SK-N-SH (cell line): ENCODE measurements at regions not wholly inside any gene's neighbourhood (a gene's known extent, or its start where the extent isn't known, plus 50 kb on each side); places are given as distances from the start of the nearest gene placed in this dataset.

Experiments used
- CTCF ChIA-PET: fragments of 300-600, 350-600 bp; formaldehyde crosslinking; extraction: SDS; loops from one replicate; lab custom pipeline; 2021; lab: Yijun Ruan, JAX
- POLR2A ChIA-PET: fragments of 350-600 bp; sonication (Branson Sonifier 250); formaldehyde crosslinking; extraction: SDS; loops from one replicate; lab custom pipeline; 2020; ENCODE audit warnings: antibody characterized with exemption, inconsistent platforms; lab: Yijun Ruan, JAX
- DNase-seq: peaks from one replicate; pipeline ENCODE4 v3.0.0; 2012
- H2AFZ ChIP-seq: fragments of 200-600 bp; sonication (generic); 2 replicates; pipeline ENCODE4 v1.8.1; 2016; ENCODE audit warnings: antibody characterized with exemption, mild to moderate bottlenecking, low read depth
- H3F3A ChIP-seq: fragments of 200-600 bp; sonication (generic); replicated peaks from 2 replicates; pipeline ENCODE3; 2016; ENCODE audit warnings: antibody characterized with exemption, mild to moderate bottlenecking; ENCODE audit not compliant: insufficient read depth
- H3K27ac ChIP-seq, 2 experiments: fragments of 200-500 bp in 1 of 2; fragments of 200-600 bp in 1 of 2; sonication (Bioruptor generic) in 1 of 2; sonication (generic), shearing (Covaris generic) in 1 of 2; 2 replicates each; pipeline versions ENCODE4 v1.5.1 to v1.6.1; 2014 to 2016; ENCODE audit warnings: low read depth in 2 of 2, inconsistent platforms in 1 of 2, low read length in 1 of 2, mild to moderate bottlenecking in 1 of 2, mixed read lengths in 1 of 2
- H3K27me3 ChIP-seq: fragments of 200-600 bp; sonication (generic), shearing (Covaris generic); 2 replicates; pipeline ENCODE4 v1.6.1; 2016; ENCODE audit warnings: mixed run types; ENCODE audit not compliant: insufficient read depth
- H3K36me3 ChIP-seq, 2 experiments: fragments of 200-500 bp in 1 of 2; fragments of 200-600 bp in 1 of 2; sonication (Bioruptor generic) in 1 of 2; sonication (generic) in 1 of 2; replicated peaks in 1 of 2; 2 replicates each; pipeline versions ENCODE3 to v1.5.1; 2014 to 2016; ENCODE audit warnings: low read length in 1 of 2, mild to moderate bottlenecking in 1 of 2; ENCODE audit not compliant: insufficient read depth in 2 of 2, control insufficient read depth in 1 of 2
- H3K4me1 ChIP-seq, 2 experiments: fragments of 200-500 bp in 1 of 2; fragments of 200-600 bp in 1 of 2; sonication (Bioruptor generic) in 1 of 2; sonication (generic), shearing (Covaris generic) in 1 of 2; 2 replicates each; pipeline versions ENCODE4 v1.5.1 to v1.6.1; 2014 to 2016; ENCODE audit warnings: low read depth in 1 of 2, low read length in 1 of 2, mixed run types in 1 of 2; ENCODE audit not compliant: insufficient read depth in 2 of 2, control insufficient read depth in 1 of 2
- H3K4me2 ChIP-seq: fragments of 200-600 bp; sonication (generic), shearing (Covaris generic); 2 replicates; pipeline ENCODE4 v1.6.1; 2017; ENCODE audit warnings: mixed run types
- H3K4me3 ChIP-seq, 2 experiments: fragments of 200-500 bp in 1 of 2; fragments of 200-600 bp in 1 of 2; sonication (Bioruptor generic) in 1 of 2; sonication (generic), shearing (Covaris generic) in 1 of 2; 2 replicates each; pipeline versions ENCODE4 v1.5.1 to v1.8.1; 2014 to 2016; ENCODE audit warnings: low read depth in 2 of 2, inconsistent platforms in 1 of 2, low read length in 1 of 2, mild to moderate bottlenecking in 1 of 2, mixed read lengths in 1 of 2, moderate library complexity in 1 of 2
- H3K79me2 ChIP-seq: fragments of 200-600 bp; sonication (generic); 2 replicates; pipeline ENCODE4 v1.8.1; 2017; ENCODE audit warnings: mild to moderate bottlenecking; ENCODE audit not compliant: insufficient read depth
- H3K9ac ChIP-seq: fragments of 200-600 bp; sonication (generic); 2 replicates; pipeline ENCODE4 v1.6.1; 2017; ENCODE audit warnings: mixed run types
- H3K9me2 ChIP-seq: fragments of 200-600 bp; sonication (generic); 2 replicates; pipeline ENCODE4 v1.6.1; 2017; ENCODE audit warnings: mixed run types
- H3K9me3 ChIP-seq: fragments of 200-600 bp; sonication (generic); 2 replicates; pipeline ENCODE4 v1.6.1; 2017; ENCODE audit warnings: mixed run types, mild to moderate bottlenecking, moderate library complexity
- H4K20me1 ChIP-seq: fragments of 200-600 bp; sonication (generic); 2 replicates; pipeline ENCODE4 v1.6.1; 2017; ENCODE audit warnings: mild to moderate bottlenecking, mixed run types; ENCODE audit not compliant: insufficient read depth
- CHD2 ChIP-seq: fragments of 150-350 bp; IDR thresholded peaks from 2 replicates; pipeline ENCODE4 v1.6.1; 2018; ENCODE audit warnings: low read length; ENCODE audit not compliant: partially characterized antibody
- FOXM1 ChIP-seq: IDR thresholded peaks from 2 replicates; pipeline ENCODE4 v1.4.0; 2012; ENCODE audit warnings: low read depth, mild to moderate bottlenecking
- GABPA ChIP-seq: IDR thresholded peaks from 2 replicates; pipeline ENCODE4 v1.4.0; 2012; ENCODE audit warnings: low read depth, mild to moderate bottlenecking
- GATA2 ChIP-seq: sonication (generic); formaldehyde crosslinking; IDR thresholded peaks from 2 replicates; pipeline ENCODE4 v1.5.0; 2020; ENCODE audit warnings: mild to moderate bottlenecking, missing genetic modification reagents
- MXI1 ChIP-seq: IDR thresholded peaks from 2 replicates; pipeline ENCODE4 v1.6.1; 2012; ENCODE audit warnings: mild to moderate bottlenecking, low read depth, low read length, improper control_type of control experiment
- NRF1 ChIP-seq: IDR thresholded peaks from 2 replicates; pipeline ENCODE4 v1.6.1; 2012; ENCODE audit warnings: low read depth, mild to moderate bottlenecking, low read length
- PBX3 ChIP-seq: IDR thresholded peaks from 2 replicates; pipeline ENCODE4; 2012
- POLR2AphosphoS5 ChIP-seq: IDR thresholded peaks from 2 replicates; pipeline ENCODE4 v1.6.1; 2012; ENCODE audit warnings: low read depth, low read length
- RAD21 ChIP-seq: IDR thresholded peaks from 2 replicates; pipeline ENCODE4 v1.6.1; 2012; ENCODE audit warnings: mild to moderate bottlenecking, low read length
- REST ChIP-seq: IDR thresholded peaks from 2 replicates; pipeline ENCODE4 v1.6.1; 2012; ENCODE audit warnings: mild to moderate bottlenecking, low read depth, low read length, moderate library complexity
- RFX5 ChIP-seq: IDR thresholded peaks from 2 replicates; pipeline ENCODE4 v1.6.1; 2012; ENCODE audit warnings: mild to moderate bottlenecking, improper control_type of control experiment, low read length
- RXRA ChIP-seq: IDR thresholded peaks from 2 replicates; pipeline ENCODE4 v1.4.0; 2012; ENCODE audit warnings: low read depth, mild to moderate bottlenecking, borderline replicate concordance
- SMC3 ChIP-seq: IDR thresholded peaks from 2 replicates; pipeline ENCODE4 v1.6.1; 2012; ENCODE audit warnings: low read depth, low read length, improper control_type of control experiment
- TEAD4 ChIP-seq: IDR thresholded peaks from 2 replicates; pipeline ENCODE4 v1.4.0; 2012; ENCODE audit warnings: mild to moderate bottlenecking, borderline replicate concordance; ENCODE audit not compliant: insufficient read depth
- USF2 ChIP-seq: fragments of 150-350 bp; IDR thresholded peaks from 2 replicates; pipeline ENCODE4 v1.6.1; 2017; ENCODE audit warnings: antibody characterized with exemption, low read length, low read depth, borderline replicate concordance
- ZBTB33 ChIP-seq: IDR thresholded peaks from 2 replicates; pipeline ENCODE4 v1.4.0; 2012; ENCODE audit warnings: low read depth, borderline replicate concordance
- WGBS: methylation state at CpG from one replicate; pipeline ENCODE4 v1.1.6; 2017; ENCODE audit warnings: low lambda C conversion rate; 5-methylcytosine and 5-hydroxymethylcytosine counted together

- H3K27me3 ChIP-seq, result no peaks in the 10 kb centered on the region
- POLR2A ChIA-PET, result no interaction called here
Observed at GRCh38 chr20:12723811-12724210, 285.0 kb upstream of the SPTLC3 start.

GRCh38 chr20:12728782-12729181, 280.0 kb upstream of the SPTLC3 start:
- ChIA-PET CTCF (interaction anchor here (1.3 kb wide), 1 partner anchor 9 kb away, joined by 3 read pairs; no protein-coding TSS in a partner anchor), POLR2A (no interaction called here)
- H3K36me3 ChIP-seq, result no peaks in the 10 kb centered on the region
- H3K4me2 ChIP-seq, result no peak overlapping the region
- H3K4me3 ChIP-seq, result no peak overlapping the region
- H3K79me2 ChIP-seq, result no peaks in the 10 kb centered on the region
- H3K27ac ChIP-seq, result no peak overlapping the region
- H3F3A ChIP-seq, result no peaks in the 10 kb centered on the region
- H3K4me1 ChIP-seq, result no peaks in the 10 kb centered on the region
- no peak for TF ChIP-seq MXI1
- TF ChIP-seq RXRA, result no peak
- TF ChIP-seq PBX3, result no peak
- no peak for TF ChIP-seq TEAD4
- no peak for TF ChIP-seq RFX5
- no peak for TF ChIP-seq FOXM1
- TF ChIP-seq ZBTB33, result no peak
- TF ChIP-seq SMC3, result no peak
- no peak for TF ChIP-seq GABPA
- no peaks in the 10 kb centered on the region for H3K9me2 ChIP-seq
- H3K9ac ChIP-seq, result no peak overlapping the region
- no peaks in the 10 kb centered on the region for H4K20me1 ChIP-seq
- no peak for DNase-seq
- WGBS, result 46% methylated on average over 3 of the region's 3 CpGs
- H2AFZ ChIP-seq, result no peak overlapping the region
- H3K9me3 ChIP-seq, result no peaks in the 10 kb centered on the region
- no peaks in the 10 kb centered on the region for H3K27me3 ChIP-seq

More at GRCh38 chr20:12723811-12724210, 285.0 kb upstream of the SPTLC3 start:
- WGBS, result 77% methylated on average over 2 of the region's 2 CpGs
- no peak for DNase-seq
- H3K4me3 ChIP-seq, result no peak overlapping the region
- H3K36me3 ChIP-seq, result no peaks in the 10 kb centered on the region
- H3K27ac ChIP-seq, result no peak overlapping the region
- H3K4me1 ChIP-seq, result no peaks in the 10 kb centered on the region
- no peak overlapping the region for H3K9ac ChIP-seq
- no peak overlapping the region for H2AFZ ChIP-seq
- TF ChIP-seq TEAD4, result no peak
- H3K79me2 ChIP-seq, result no peaks in the 10 kb centered on the region
- H3K9me2 ChIP-seq, result no peaks in the 10 kb centered on the region
- no peak overlapping the region for H3K4me2 ChIP-seq
- H3K9me3 ChIP-seq, result no peaks in the 10 kb centered on the region
- CTCF ChIA-PET, result no interaction called here
- H4K20me1 ChIP-seq, result no peaks in the 10 kb centered on the region
- H3F3A ChIP-seq, result no peaks in the 10 kb centered on the region

GRCh38 chr20:12729326-12729725, 279.4 kb upstream of the SPTLC3 start:
- no peak for DNase-seq
- Histone ChIP-seq H2AFZ (no peak overlapping the region), H3K4me1 (no peaks in the 10 kb centered on the region), H3K9me3 (no peaks in the 10 kb centered on the region), H4K20me1 (no peaks in the 10 kb centered on the region), H3K9me2 (no peaks in the 10 kb centered on the region), H3K79me2 (no peaks in the 10 kb centered on the region), H3K27ac (no peak overlapping the region), H3K4me2 (no peak overlapping the region), H3K36me3 (no peaks in the 10 kb centered on the region), H3K27me3 (no peaks in the 10 kb centered on the region), H3K4me3 (no peak overlapping the region), H3F3A (no peaks in the 10 kb centered on the region), H3K9ac (no peak overlapping the region)
- ChIA-PET POLR2A (no interaction called here), CTCF (interaction anchor here (1.3 kb wide), 1 partner anchor 9 kb away, joined by 3 read pairs; no protein-coding TSS in a partner anchor)
- TF ChIP-seq RFX5 (no peak), RAD21 (no peak), POLR2AphosphoS5 (no peak), NRF1 (no peak), RXRA (no peak), CHD2 (no peak), REST (no peak), GATA2 (CRISPR knock-in tag) (no peak), USF2 (no peak)
